NCI-H526 (cell line): ENCODE measurements at regions not wholly inside any gene's neighbourhood (a gene's known extent, or its start where the extent isn't known, plus 50 kb on each side); places are given as distances from the start of the nearest gene placed in this dataset.

ENCODE experiments used
- DNase-seq, 2 experiments: peaks; one replicate each; lab custom pipeline; 2025; lab: John Stamatoyannopoulos, UW

GRCh38 chr18:41353777-41354528, 601.1 kb upstream of the PIK3C3 start:
- DNase-seq: no peak

DNA sequence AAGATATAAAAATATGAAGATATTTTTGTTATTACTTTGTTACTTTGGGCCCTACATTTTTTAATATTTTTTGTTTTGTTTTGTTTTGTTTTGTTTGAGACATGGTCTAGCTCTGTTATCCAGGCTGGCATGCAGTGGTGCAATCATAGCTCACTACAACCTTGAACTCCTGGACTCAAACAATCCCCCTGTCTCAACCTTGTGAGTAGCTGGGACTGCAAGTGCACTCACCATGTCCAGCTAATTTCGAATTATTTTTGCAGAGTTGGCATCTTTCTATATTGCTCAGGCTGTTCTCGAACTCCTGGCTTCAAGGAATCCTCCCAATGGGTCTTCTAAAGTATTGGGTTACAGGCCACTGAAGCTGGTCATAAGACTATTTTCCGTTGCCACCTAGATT, 603.6 kb upstream of the PIK3C3 start:
- no peak for DNase-seq

GRCh38 chr18:41347057-41347456, 608.0 kb upstream of the PIK3C3 start:
- DNase-seq: peak in 1 of 2 experiments; percentile 5

DNA sequence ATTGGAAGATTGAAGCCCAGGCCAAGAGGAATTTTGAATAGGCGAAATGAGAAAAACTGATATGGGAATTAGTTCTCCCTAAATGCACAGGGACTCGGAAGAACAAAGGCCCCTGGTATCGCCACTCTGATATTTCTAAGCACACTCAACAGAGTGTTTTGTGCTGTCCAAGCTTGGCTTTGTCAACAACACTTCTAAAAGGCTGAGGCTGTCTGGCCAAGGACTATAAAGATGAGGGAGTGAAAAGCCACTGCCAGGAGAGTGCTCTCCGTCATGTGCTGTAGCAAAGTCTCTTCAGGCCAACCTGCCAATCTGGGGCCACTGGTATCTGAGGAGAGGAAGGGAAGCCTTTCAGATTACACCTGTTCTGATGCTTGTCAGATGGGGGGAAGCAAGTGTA, 611.2 kb upstream of the PIK3C3 start:
- no peak for DNase-seq

DNA sequence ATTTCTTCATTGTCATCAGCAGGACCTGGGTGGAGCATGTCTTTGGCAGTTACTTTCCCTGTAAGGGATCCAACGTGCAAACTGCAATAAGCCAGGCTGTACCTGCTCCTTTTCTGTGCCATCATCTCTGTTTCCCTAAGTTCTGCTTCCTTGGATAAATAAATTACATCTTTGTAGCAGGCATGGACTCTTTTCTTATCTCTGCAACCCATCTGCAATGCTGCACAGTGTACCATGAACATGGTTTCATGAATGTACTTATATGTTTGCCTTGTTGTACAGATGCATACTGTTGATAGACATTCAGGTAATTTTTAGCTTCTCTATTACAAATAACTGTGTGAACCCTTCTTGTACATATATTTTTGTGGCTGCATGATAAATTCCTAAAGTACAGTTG, 616.7 kb upstream of the PIK3C3 start:
- DNase-seq: no peak

GRCh38 chr18:41331661-41332060, 623.4 kb upstream of the PIK3C3 start:
- DNase-seq: no peak

- DNase-seq: no peak
Measured at GRCh38 chr18:41326311-41326710, 628.7 kb upstream of the PIK3C3 start.

DNA sequence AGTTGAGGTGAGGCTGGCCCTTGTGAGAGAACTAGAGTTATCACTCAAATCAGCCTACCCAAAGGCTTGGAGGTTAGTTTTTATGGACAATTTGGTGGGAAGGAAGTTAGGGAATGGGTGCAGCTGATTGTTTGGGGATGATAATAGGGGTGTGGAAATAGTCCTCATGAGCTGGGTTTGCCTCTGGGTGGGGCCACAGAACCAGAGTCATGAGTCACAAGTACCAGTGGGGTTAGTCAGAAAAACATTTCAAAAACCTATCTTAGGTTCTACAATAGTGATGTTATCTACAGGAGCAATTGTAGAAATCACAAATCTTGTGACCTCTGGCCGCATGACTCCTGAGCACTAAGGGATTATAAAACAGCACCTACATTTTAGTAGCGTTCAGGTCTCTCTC, 630.1 kb upstream of the PIK3C3 start:
- DNase-seq: no peak

- peak; percentile 19 to 44 for DNase-seq
Measured at GRCh38 chr18:41324020-41324791, 630.8 kb upstream of the PIK3C3 start.

GRCh38 chr18:41323044-41323443, 632.0 kb upstream of the PIK3C3 start:
- no peak for DNase-seq

DNA sequence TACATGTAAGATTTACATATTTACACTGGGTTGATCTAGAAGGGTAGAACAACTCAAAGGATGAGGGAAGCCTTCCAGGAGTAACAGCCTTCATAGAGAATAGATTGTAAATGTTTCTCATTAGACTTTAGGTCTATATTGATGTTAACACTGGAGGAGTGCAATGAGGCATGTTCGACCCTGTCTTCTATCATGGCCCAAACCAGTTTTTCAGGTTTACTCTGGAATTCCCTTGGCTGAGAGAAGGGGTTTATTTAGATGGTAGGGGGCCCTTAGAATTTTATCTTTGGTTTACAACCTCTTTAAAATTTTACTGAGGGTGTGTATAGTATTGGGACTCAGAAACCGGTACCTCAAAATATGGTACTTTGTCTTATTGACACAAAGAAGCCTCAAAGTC, 634.9 kb upstream of the PIK3C3 start:
- DNase-seq: peak; percentile 60 to 77

DNA sequence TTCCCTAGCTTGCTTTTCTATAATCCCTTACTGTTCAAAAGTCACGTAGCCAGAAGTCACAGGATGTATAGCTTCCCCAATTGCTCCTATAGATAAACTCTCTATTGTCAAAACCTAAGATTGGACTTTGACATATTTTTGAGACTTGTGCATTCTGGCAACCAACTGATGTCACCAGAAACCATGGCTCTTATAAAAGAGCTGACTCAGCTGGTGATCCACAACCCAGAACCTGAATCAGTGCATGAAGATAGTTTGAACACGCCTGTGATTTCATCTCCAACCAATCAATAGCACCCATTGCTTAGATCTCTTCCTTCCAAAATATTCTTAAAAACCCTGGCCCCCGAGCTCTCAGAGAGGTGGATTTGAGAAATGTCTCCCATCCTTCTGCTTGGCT, 639.9 kb upstream of the PIK3C3 start:
- DNase-seq: no peak

DNA sequence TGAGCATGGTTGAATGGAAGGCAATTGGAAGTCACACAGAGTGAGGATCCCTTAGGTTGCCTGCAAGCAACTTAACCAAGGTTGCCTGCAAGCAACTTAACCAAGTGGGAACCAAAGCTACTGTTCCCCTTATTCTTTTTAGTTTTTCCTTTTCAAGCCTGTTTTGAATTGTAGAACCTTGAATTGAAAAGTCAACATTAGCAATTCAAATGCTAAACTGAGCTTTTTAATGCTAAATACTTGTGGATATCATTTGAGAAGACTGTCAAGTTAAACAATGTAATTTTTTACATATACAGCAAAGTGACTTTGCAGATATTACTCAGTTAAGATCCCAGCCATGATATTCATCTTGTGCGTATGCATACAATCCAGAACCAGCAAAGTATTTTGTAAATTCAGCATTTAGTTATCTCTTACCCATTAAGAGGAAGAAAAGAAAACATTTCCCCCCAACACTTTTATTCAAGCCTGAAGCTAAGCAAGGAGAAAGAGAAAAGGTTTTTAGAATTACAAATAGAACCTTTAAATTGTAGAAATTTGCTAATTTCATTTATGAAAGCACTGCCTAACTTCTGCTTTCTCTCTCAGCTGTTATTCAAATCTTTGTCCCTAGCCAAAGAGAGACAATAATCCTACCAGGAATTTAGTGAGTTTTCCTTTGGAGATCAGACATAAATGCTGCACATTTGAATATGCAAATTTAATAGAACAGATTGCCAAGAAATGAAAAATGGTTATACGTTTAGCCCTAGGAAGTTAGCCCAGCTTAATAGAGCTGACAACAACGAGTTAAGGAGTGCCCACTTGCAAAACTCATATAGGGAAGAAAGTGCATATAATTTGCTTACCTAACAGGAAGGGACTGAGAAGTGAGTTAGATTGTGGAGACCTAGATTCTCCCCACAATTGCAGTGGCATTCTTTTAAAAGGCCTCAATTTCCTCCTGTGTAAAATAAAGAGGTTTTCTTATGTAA, 643.2 kb upstream of the PIK3C3 start:
- DNase-seq: peak; percentile 85 to 88

GRCh38 chr18:41297740-41298139, 657.3 kb upstream of the PIK3C3 start:
- DNase-seq: no peak

DNA sequence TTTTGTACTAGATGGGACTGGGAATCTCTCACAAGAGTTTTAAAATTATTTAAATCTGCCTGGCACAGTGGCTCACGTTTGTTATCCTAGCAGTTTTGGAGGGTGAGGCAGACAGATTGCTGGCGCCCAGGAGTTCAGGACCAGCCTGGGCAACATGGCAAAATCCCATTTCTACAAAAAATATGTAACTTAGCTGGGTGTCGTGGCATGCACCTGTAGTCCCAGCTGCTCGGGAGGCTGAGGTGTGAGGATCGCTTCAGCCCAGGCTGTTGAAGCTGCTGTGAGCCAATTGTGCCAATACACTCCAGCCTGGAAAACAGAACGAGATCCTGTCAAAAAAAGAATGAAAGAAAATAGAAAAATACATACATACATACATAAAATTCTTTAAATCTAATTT, 685.7 kb upstream of the PIK3C3 start:
- no peak for DNase-seq

DNA sequence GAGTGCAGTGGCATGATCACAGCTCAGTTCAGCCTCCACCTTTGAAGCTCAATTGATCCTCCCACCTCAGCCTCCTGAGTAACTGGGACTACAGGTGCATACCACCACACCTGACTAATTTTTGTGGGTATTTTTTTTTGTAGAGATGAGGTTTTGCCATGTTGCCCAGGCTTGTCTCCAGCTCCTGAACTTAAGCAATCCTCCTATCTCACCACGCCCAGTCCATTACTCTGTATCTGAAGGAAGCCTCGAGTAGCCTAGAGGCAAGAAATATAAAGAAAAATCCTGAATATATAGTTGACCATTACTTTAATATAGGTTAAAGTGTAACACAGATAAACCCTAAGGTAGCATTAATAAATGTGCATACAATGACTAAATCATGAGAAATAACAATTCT, 686.8 kb upstream of the PIK3C3 start:
- DNase-seq: no peak

- DNase-seq: no peak
Measured at GRCh38 chr18:41266616-41267015, 688.4 kb upstream of the PIK3C3 start.

- no peak for DNase-seq
Measured at GRCh38 chr18:41266204-41266603, 688.8 kb upstream of the PIK3C3 start.

DNA sequence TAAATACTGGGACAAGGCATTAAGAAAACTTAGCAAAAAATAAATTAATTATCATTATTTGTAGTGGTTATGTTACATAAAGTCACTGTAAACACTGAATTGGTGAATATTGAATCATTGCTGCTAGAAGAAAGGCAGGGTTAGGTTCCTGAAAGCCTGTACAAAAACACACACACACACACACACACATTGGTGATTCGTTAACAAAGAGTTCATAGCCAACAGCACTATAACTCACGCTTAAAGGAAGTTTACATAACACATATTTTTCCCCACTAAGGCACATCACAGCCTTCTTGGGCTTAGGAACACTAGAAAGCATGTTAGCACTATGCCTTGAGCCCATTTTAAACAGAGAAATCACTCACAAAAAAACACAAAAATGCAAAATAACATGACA, 690.0 kb upstream of the PIK3C3 start:
- DNase-seq: no peak

DNA sequence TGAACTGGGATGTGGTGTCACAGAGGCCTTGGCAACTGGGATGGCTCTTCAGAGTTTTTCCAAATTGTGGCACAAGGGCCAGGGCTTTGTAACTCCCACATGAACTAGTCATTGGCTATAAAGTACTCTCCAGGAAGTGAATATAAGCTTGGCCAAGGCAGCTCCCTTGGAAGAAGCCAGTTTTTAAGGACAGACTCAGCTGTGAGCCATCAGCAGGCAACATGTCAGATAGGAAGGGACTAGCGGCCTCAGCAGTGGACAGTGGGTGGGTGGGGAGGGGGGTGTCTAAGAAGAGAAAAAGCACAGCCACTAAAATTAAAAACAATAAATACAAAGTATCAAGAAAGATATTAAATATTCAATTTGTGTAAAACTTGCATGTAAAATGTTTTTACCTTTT, 691.1 kb upstream of the PIK3C3 start:
- DNase-seq: no peak

- DNase-seq: no peak
Measured at GRCh38 chr18:41262688-41263087, 692.3 kb upstream of the PIK3C3 start.

DNA sequence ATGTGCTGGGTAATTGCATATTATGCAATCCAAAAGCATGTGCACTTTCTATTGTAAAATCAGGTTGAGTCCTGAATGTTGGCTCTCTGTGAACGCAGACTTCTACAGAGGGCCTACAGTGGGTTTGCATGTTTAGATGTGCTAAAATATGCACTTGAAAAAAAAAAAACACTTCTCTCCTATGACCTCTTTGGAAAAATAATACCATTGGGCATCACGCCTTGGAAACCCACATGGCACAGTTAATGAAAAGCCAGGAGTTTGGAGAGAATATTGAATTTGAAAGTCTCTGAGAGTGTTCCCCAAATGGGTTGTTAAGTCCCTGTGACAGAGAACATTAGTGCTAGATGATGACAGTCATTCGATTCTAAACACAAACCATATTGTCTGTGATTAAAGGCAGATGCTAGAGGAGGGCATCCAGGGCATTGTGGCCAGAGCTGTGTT, 710.4 kb upstream of the PIK3C3 start:
- DNase-seq: no peak
